Astrocyte of the hippocampus (primary cell): ENCODE measurements at regions not wholly inside any gene's neighbourhood (a gene's known extent, or its start where the extent isn't known, plus 50 kb on each side); places are given as distances from the start of the nearest gene placed in this dataset.
"Not testable (repeated sequence)": the region's sequence is repeated elsewhere in the genome, so short reads cannot be mapped to it uniquely, and the experiment has no call there.

ENCODE experiments used
- DNase-seq: peaks from one replicate; pipeline ENCODE4 v3.0.0; 2011; ENCODE audit warnings: low read depth, low spot score

DNA sequence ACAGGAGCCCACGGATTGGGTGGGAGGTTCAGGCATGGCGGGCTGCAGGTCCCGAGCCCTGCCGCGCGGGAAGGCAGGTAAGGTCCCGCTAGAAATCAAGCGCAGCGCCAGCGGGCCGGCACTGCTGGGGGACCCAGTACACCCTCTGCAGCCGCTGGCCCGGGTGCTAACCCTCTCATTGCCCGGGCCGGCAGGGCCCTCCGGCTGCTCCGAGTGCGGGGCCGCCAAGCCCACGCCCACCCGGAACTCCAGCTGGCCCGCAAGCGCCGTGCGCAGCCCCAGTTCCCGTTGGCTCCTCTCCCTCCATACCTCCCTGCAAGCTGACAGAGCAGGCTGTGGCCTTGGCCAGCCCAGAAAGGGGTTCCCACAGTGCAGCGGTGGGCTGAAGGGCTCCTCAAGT lies 156.8 kb upstream of the GIMD1 start:
- not testable (repeated sequence) for DNase-seq

- not testable (repeated sequence) for DNase-seq
These were observed 156.2 kb upstream of the GIMD1 start for GRCh38 chr4:106524772-106525171.

DNA sequence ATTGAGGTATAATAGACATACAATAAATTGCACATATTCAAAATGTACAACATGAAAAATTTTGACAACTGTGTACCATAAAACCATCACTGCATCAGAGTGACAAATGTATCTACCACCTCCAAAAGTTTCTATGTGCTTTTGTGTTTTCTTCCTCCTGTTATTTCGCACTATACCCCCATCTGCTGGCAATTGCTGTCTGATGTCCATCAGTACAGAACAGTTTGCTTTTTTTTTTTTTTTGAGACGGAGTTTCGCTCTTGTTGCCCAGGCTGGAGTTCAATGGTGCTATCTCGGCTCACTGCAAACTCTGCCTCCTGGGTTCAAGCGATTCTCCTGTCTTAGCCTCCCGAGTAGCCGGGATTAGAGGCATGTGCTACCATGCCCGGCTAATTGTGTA lies 154.3 kb upstream of the GIMD1 start:
- no peak for DNase-seq

DNA sequence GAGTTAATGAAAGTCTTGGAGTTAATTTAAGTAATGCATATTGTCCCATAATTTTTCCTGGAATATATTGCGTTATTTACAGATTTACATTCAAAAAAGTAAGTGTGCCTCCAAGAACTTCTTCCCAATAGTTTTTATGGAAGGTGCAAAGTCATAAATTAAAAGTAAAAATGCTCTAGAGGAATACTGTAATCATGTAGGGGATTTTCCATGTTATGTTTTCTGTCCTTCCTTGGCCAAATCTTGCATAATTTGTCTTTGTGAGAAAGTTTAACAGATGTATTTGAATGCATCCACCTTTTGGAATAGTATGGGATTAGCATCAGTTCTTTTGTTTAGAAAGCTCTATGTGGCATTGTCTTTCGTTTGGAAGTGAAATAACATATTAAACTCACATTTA lies 144.1 kb upstream of the GIMD1 start:
- no peak for DNase-seq

- DNase-seq: no peak
These were observed 138.9 kb upstream of the GIMD1 start for GRCh38 chr4:106507440-106507839.

- no peak for DNase-seq
These were observed 134.8 kb upstream of the GIMD1 start for GRCh38 chr4:106503116-106504050.

- peak; percentile 78 for DNase-seq
These were observed 133.6 kb upstream of the GIMD1 start for GRCh38 chr4:106502106-106502699.

DNA sequence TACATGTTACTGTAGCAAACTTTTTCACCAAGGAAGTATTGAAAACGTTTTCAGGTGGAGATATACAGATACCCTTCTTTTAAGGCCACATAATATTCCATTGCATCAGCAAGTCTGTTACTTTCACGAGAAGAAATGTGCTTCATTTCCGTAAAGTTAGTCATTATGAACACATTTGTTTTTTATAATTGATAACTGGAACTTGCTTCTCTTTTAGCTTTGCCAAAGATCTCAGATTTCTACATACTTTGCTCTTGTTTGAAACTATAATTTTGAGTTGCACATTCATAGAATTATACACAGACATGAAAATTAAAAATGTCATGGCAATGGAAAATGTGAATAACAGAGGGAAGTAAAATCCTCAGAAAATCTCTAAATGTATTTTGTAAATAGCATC lies 128.7 kb upstream of the GIMD1 start:
- no peak for DNase-seq

DNA sequence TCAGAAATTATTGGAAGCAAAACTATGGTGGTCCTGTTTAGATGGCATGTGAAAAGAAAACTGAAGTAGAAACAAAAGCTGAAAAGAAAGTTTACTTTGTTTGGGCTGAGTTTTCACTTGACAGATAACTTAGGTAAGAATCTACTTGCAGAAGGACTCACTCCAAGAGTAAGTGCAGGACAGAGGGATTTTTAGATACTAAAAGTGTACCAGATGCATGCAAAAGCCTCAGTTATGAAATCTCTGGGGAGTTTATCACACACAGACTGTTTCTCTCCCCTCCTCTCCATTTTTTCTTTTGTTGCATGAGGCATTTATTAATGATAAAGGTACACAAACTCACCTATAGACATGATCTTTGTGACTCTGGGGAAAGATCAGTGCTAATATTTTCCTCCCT lies 127.5 kb upstream of the GIMD1 start:
- DNase-seq: no peak

DNA sequence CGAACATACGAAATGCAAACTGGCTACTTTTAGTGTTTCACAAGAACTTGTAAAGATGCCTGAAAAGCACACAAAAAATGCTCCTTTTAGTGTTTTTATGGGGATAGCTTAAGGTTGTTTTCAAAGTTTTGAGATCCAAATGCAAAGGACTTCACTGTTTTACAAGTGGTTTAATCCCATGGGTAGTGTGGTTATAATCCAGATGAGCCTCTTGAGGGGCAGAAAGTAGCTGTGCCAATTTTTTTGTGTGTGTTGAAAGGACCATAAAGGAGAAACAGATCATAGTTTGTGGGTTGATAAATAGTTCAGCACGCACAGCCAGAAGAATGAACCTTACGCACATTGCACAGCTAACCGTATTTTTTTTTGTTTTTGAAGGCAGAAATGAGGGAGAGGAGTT lies 126.9 kb upstream of the GIMD1 start:
- no peak for DNase-seq

- no peak for DNase-seq
These were observed 125.5 kb upstream of the GIMD1 start for GRCh38 chr4:106494066-106494465.

DNA sequence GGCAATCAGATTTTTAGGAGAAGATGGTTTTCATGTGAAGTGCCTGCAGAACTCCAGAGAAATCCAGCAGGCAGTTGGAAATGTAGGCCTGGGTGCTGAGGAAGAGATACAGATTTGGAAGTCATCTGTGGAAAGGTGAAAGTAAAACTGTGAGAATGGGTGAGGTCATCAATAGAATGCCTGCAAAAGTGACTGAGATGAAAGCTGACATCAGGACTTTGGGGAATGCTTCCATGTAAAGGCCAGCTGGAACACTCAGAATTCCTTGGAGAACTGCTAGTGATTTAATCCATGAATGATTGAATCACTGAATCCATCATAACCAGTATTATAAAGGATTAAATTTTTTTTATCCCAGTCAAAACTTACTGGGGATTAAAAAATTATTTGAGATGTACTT lies 124.5 kb upstream of the GIMD1 start:
- DNase-seq: no peak

GRCh38 chr4:106486533-106486932 lies 118.0 kb upstream of the GIMD1 start:
- no peak for DNase-seq

DNA sequence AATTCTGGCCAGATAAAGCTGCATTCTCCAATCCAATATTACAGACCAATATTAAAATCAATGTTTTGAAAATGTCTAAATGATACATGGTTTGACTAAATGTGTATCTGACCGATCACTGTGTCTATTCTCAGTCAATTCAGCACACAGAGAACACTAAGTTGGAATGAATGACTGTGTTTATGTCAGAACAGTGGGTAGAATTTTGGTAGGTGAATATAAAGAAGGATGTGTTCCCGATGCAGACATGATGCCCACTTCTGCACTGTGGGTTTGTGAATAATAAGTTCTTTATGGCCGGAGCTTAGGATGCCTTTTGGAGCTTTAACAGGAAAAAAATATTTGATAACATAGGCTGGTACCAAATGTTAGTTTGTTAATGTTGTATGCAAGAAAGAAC lies 113.2 kb upstream of the GIMD1 start:
- no peak for DNase-seq

DNA sequence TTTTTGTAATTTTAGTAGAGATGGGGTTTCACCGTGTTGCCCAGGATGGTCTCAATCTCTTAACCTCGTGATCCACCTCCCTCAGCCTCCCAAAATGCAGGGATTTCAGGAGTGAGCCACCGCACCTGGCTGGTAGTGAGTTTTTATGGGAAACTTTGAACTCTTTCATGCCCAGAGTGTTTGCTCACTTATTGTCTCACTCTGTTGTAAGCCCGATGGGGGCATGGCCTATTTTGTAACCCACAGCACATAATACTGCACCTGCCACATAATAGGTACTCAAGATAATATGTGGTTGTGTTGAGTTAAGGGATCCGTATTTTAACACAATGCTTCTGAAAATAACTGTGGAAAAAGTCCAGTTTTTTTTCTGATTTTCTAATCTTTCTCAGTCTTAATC lies 109.6 kb upstream of the GIMD1 start:
- no peak for DNase-seq

DNA sequence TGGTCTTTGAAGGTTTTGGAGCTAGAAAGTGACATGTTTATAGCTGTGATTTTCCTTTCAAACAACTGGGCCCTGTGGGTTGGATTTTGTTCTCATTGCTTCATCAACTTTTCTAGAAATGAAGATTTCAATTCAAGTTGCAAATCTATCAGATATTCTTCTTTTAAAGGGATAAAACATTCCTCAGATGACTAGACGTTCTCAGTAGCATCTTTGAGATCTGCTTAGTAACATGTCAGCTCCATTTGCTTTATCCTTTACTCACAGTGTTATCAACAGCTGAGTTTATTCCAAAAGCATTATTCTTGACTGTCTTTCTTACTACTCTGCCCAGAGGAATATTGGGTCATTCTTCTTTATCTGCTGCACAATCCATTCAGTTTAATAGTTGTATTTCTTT lies 108.2 kb upstream of the GIMD1 start:
- DNase-seq: no peak

DNA sequence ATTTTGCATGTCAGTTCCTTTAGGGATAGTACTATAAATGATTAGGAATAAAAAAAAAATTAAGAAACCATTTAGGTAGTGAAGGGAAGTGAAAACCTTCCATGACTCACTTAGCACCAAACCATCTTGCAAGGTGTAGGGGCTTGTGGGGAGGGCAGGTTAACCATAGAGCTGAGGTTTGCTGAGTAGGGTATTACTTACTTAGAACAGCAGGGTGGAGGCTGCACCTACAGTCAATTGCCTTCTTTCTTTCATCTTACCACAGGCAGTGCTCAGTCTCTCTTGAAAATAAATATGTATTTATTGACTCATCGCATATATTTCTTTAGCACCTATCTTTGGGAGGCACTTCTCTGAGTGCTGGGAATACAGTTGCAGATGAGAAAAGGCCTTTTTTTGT lies 104.9 kb upstream of the GIMD1 start:
- DNase-seq: no peak

- DNase-seq: no peak
These were observed 102.6 kb upstream of the GIMD1 start for GRCh38 chr4:106471151-106471550.

DNA sequence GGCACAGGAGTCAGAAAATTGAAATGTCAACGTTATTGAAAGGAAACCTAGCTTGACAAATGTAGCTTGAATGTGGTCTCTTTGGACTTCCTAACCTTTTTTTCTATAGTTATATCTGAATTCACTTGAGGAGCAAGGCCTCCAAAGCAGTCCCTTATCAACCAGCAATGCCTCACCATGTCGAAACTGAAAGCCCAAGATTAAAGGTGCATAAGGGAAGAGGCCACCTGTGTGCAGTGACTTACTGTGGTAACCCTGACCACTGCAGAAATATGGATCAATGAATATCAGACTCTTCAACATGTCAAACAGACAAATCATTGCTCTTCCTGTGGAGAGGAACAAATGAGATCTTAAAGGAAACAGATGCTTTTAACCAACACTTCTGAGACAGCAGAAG lies 95.0 kb upstream of the GIMD1 start:
- no peak for DNase-seq

- DNase-seq: no peak
These were observed 86.0 kb upstream of the GIMD1 start for GRCh38 chr4:106454581-106454980.

GRCh38 chr4:106454021-106454420 lies 85.4 kb upstream of the GIMD1 start:
- DNase-seq: no peak

- no peak for DNase-seq
These were observed 82.5 kb upstream of the GIMD1 start for GRCh38 chr4:106451091-106451490.

DNA sequence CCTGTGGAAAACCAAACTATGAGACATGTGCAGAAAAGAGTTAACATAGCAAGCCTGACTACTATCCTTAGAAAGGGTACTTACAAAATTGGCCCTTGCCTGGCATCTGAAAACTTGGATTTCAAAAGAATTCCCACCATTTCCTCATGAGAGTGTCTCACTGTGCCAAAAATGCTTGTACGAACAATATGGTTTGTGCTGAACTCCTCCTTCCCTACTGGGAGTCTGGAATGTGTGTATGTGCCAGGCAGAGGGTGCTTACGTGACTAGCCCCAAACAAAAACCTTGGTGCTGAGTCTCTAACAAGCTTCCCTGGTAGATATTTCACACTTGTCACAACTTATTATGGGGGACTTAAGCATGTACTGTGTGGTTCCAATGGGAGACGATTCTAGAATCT lies 81.7 kb upstream of the GIMD1 start:
- DNase-seq: no peak
